ENCODE measurements at regions not wholly inside any gene's neighbourhood (a gene's known extent, or its start where the extent isn't known, plus 50 kb on each side); places are given as distances from the start of the nearest gene placed in this dataset.

DNA sequence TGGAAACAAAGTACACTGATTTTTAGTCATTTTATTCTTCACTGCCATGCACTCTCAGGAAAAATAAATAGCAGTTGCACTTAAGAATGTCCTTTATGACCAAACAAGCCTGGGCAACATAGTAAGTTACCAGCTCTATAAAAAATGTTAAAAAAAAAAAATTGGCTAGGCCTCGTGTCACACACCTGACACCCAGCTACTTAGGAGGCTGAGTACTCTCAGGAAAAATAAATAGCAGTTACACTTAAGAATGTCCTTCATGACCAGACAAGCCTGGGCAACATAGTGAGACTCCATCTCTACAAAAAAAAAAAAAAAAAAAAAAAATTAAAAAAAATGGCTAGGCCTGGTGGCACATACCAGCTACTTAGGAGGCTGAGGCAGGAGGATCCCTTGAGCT is 304.6 kb downstream of the SLCO4C1 start:
- Histone ChIP-seq H4K20me1 (ENCODE audit: low read length) (no peaks in the 10 kb centered on the region), H3K36me3 (ENCODE audit: low read depth, low read length) (no peaks in the 10 kb centered on the region), H3F3A (ENCODE audit: low read length, unreplicated experiment) (no peaks in the 10 kb centered on the region), H3K9me3 (ENCODE audit: low read length) (no peaks in the 10 kb centered on the region), H3K27ac (ENCODE audit: low read length) (no peak overlapping the region), H3K27me3 (ENCODE audit: low read length) (peaks cover 12% of the 10 kb centered on the region; the same call in 1 of the 2 replicates), H2AFZ (ENCODE audit: low read length) (no peak overlapping the region), H3K9ac (ENCODE audit: low read length) (no peak overlapping the region), H3K4me3 (ENCODE audit: low read length) (no peak overlapping the region), H3K79me2 (ENCODE audit: low read length) (no peaks in the 10 kb centered on the region), H3K9me2 (replicated peaks; ENCODE audit: low read length) (no peaks in the 10 kb centered on the region), H3K4me2 (ENCODE audit: low read length) (no peak overlapping the region), H3K4me1 (ENCODE audit: insufficient read depth, low read length) (peaks cover 7% of the 10 kb centered on the region)
- no peak for TF ChIP-seq EZH2phosphoT487 (IDR thresholded peaks at IDR 0.05; ENCODE audit: borderline replicate concordance, low read length)
- no peak for TF ChIP-seq EZH2 (IDR thresholded peaks at IDR 0.05; ENCODE audit: low read length, unreplicated experiment)
- TF ChIP-seq, protein P1, sequence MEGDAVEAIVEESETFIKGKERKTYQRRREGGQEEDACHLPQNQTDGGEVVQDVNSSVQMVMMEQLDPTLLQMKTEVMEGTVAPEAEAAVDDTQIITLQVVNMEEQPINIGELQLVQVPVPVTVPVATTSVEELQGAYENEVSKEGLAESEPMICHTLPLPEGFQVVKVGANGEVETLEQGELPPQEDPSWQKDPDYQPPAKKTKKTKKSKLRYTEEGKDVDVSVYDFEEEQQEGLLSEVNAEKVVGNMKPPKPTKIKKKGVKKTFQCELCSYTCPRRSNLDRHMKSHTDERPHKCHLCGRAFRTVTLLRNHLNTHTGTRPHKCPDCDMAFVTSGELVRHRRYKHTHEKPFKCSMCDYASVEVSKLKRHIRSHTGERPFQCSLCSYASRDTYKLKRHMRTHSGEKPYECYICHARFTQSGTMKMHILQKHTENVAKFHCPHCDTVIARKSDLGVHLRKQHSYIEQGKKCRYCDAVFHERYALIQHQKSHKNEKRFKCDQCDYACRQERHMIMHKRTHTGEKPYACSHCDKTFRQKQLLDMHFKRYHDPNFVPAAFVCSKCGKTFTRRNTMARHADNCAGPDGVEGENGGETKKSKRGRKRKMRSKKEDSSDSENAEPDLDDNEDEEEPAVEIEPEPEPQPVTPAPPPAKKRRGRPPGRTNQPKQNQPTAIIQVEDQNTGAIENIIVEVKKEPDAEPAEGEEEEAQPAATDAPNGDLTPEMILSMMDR (conservative IDR thresholded peaks at IDR 0.05; ENCODE audit: low read depth, low read length): no peak
- intact Hi-C loops (cut with micrococcal nuclease): no loop called here
- DNase-seq (no peak), ATAC-seq (no peak)
- BruUV-seq (replicated peaks): no TSS peak
- ChIA-PET CTCF (no interaction called here), POLR2A (ENCODE audit: unreplicated experiment) (no interaction called here)

DNA sequence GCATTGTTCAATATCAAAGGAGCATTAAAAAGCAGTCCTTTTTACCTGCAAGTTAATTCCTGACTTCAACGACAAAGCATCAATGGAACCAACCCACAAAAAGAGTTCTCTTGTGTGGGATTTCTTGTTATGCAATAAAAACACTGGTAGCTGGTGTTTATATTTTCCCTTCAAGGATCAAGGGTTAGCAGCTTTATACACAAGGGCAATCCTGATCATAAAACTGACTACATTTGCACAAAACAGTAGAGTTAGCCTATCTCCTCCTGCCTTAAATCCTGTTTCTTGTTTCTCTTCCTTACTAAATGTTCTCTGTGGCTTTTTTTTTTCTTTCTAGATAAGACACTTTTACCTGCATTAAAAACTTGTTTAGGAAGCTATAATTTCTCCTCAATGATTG is 306.4 kb downstream of the SLCO4C1 start:
- intact Hi-C loops (cut with micrococcal nuclease): no loop called here
- H3K4me1 ChIP-seq (ENCODE audit: insufficient read depth, low read length): no peaks in the 10 kb centered on the region
- H3K9me3 ChIP-seq (ENCODE audit: low read length): no peaks in the 10 kb centered on the region
- no peak overlapping the region for H2AFZ ChIP-seq (ENCODE audit: low read length)
- H3F3A ChIP-seq (ENCODE audit: low read length, unreplicated experiment): no peaks in the 10 kb centered on the region
- no peak for ATAC-seq
- H3K79me2 ChIP-seq (ENCODE audit: low read length): no peaks in the 10 kb centered on the region
- CTCF ChIA-PET: no interaction called here
- peaks cover 24% of the 10 kb centered on the region; the same call in 1 of the 2 replicates for H3K27me3 ChIP-seq (ENCODE audit: low read length)
- no TSS peak for BruUV-seq (replicated peaks)
- no peak for DNase-seq
- H3K36me3 ChIP-seq (ENCODE audit: low read depth, low read length): no peaks in the 10 kb centered on the region
- no peak overlapping the region for H3K4me3 ChIP-seq (ENCODE audit: low read length)
- no peaks in the 10 kb centered on the region for H4K20me1 ChIP-seq (ENCODE audit: low read length)
- no peak overlapping the region for H3K27ac ChIP-seq (ENCODE audit: low read length)
- POLR2A ChIA-PET (ENCODE audit: unreplicated experiment): no interaction called here
- no peaks in the 10 kb centered on the region for H3K9me2 ChIP-seq (replicated peaks; ENCODE audit: low read length)
- H3K4me2 ChIP-seq (ENCODE audit: low read length): no peak overlapping the region
- no peak overlapping the region for H3K9ac ChIP-seq (ENCODE audit: low read length)
- TF ChIP-seq, protein P1 (conservative IDR thresholded peaks at IDR 0.05; ENCODE audit: low read depth, low read length): no peak
- TF ChIP-seq EZH2 (IDR thresholded peaks at IDR 0.05; ENCODE audit: low read length, unreplicated experiment) (no peak), EZH2phosphoT487 (IDR thresholded peaks at IDR 0.05; ENCODE audit: borderline replicate concordance, low read length) (no peak)

DNA sequence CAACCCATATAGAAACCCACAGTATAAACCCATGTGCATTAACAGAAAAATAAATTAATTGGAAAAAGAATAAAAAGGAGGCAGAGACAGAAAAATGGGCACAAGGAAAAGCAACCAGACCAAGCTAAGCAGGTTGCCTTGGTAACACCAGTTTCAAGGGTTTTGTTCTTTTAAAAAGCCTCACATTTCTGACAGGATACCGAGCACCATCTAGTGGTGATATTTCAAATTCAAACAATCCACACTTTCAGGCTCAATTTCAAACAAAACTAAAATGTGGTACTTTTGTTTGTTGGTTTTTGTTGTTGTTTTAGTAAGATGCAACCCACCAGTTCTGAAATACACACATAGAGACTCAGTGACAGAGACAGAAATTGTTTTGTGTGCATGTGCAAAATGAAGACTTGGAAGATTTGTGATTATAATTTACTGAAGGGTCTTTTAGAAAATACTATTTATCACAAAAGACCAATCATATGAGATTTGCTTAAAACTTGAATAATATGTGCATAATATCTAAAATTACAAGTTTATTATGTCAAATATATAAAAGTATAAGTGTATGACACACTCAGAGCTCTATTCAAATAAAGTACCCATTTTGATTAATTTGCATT is 318.2 kb downstream of the SLCO4C1 start:
- Histone ChIP-seq H3F3A (ENCODE audit: low read length, unreplicated experiment) (no peaks in the 10 kb centered on the region), H3K36me3 (ENCODE audit: low read depth, low read length) (no peaks in the 10 kb centered on the region), H3K9me2 (replicated peaks; ENCODE audit: low read length) (no peaks in the 10 kb centered on the region), H3K79me2 (ENCODE audit: low read length) (no peaks in the 10 kb centered on the region), H2AFZ (ENCODE audit: low read length) (no peak overlapping the region), H3K9me3 (ENCODE audit: low read length) (no peaks in the 10 kb centered on the region), H3K4me3 (ENCODE audit: low read length) (no peak overlapping the region), H3K4me1 (ENCODE audit: insufficient read depth, low read length) (no peaks in the 10 kb centered on the region), H3K9ac (ENCODE audit: low read length) (no peak overlapping the region), H4K20me1 (ENCODE audit: low read length) (no peaks in the 10 kb centered on the region), H3K27ac (ENCODE audit: low read length) (no peak overlapping the region), H3K27me3 (ENCODE audit: low read length) (no peaks in the 10 kb centered on the region), H3K4me2 (ENCODE audit: low read length) (no peak overlapping the region)
- ChIA-PET CTCF (no interaction called here), POLR2A (ENCODE audit: unreplicated experiment) (no interaction called here)
- no TSS peak for BruUV-seq (replicated peaks)
- TF ChIP-seq, protein P1 (conservative IDR thresholded peaks at IDR 0.05; ENCODE audit: low read depth, low read length): peak; percentile 91
- TF ChIP-seq EZH2 (IDR thresholded peaks at IDR 0.05; ENCODE audit: low read length, unreplicated experiment): no peak
- peak; percentile 75 for DNase-seq
- intact Hi-C loops (cut with micrococcal nuclease): loop anchor here (1.0 to 5.0 kb wide), 3 partner anchors 36 to 249 kb away; no protein-coding TSS in a partner anchor
- ATAC-seq: peak; percentile 76

Data from PC-3 (cell line).